DMS 273 (cell line): ENCODE measurements at regions not wholly inside any gene's neighbourhood (a gene's known extent, or its start where the extent isn't known, plus 50 kb on each side); places are given as distances from the start of the nearest gene placed in this dataset.
"Not testable (repeated sequence)": the region's sequence is repeated elsewhere in the genome, so short reads cannot be mapped to it uniquely, and the experiment has no call there.

Experiments used
- DNase-seq: peaks from one replicate; lab custom pipeline; 2025; ENCODE audit not compliant: unreplicated experiment; lab: John Stamatoyannopoulos, UW

DNA sequence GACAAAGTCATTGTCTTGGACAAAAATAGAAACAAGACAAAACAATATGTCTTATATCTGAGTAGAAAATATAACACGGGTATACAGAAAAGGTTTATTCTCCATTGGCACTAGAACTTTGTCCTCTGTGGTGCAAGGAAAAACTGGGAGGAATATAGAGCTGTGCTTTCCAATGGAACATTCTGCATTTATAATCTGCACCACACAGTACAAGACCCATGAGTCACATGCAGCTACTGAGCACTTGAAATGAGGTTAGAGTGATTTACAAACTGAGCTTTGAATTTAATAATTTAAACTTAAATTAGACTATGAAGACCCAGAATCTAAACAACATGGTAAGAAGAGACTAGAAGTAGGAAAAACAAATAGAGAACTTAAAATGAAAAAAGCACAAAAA is 86.1 kb downstream of the RAP2A start:
- DNase-seq, result no peak

DNA sequence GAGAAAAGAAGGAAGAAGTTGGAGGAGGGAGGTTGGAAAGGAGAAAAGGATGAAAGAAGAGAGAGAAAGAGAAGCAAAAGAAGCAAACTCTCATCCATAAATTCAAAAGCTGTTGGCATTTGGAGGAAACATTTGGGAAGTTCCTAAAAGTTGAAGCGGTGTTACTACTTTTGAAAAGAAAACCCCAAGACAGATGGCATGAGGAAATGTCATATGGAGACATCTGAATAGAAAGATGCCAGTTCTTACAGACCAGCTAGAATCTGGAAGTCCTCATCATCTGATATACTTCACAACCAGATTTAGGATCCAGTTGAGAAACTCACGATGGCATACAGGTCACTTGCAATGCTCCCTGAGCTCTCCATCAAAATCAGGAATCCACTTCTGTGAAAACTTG is 86.9 kb downstream of the RAP2A start:
- DNase-seq, result peak; percentile 19

DNA sequence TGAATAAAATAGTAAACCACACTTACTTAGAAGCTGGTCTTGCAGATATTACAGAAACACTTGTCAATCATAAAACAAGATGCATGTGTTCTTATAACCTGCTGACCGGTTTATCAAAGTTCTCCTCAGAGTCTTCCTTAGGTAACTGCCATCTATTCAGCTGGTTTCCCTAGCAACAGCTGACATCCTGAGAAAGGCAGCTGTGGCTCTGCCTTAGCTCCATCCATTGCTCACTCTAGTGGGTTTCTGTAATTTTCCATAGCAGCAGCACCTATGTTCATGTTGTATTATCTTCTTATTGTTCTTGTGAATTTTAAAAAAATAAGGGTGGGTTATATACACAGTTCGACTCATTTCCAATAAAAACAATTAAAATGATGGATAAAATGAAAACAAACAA is 87.8 kb downstream of the RAP2A start:
- peak; percentile 31 for DNase-seq

DNA sequence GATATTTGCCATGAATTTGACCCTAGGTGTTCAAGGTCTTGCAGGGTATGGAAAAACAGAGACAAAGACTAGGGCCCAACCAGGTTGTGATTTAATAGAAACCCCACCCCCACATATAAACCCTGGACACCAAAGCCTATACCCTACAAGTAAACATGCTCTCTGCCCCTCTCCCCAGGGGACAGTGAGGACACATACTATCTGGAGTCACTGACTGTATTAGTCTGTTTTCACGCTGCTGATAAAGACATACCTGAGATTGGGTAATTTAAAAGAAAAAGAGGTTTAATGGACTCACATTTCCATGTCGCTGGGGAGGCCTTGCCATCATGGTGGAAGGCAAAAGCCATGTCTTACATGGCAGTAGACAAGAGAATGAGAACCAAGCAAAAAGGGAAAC is 88.3 kb downstream of the RAP2A start:
- DNase-seq, result no peak

- peak; percentile 24 for DNase-seq
Measured at GRCh38 chr13:97526556-97526955, 92.6 kb downstream of the RAP2A start.

DNA sequence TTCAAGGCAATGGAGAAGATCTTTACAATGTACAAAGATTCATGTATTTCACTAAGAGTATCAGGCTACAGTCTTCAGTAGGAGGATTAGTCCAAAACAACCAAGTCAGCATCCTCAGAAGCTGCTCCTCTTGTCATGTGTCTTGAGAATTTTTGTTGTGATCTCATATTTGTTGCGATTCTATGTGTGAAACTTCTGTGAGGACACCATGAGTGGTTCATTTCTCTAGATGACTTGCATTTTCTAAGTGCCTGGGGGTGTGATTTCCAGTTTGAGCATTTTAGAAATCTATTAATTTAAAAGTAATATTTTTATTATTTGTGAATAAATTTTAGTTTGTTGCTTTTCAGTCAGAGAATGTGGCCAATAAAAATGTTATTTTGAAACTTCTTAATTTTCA is 94.5 kb downstream of the RAP2A start:
- DNase-seq, result no peak

DNA sequence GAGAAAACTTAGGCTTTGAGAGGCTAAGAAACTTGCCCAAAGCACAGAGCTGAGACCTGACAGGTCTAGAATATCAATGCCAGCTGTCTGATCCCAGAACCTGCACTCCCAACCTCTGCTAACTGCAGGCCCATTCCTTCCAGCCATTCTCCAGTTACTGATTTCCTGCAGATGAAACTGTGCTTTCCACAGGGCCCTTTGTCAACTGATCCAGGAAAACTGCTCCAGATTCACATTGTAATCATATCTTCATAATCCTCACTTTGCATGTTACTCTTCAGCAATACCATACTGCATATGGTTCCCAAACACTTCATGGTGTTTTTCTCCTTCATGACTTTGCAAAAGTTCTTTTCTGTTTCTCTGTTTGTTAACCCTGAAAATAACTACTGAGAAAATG is 100.6 kb downstream of the RAP2A start:
- no peak for DNase-seq

- no peak for DNase-seq
Measured at GRCh38 chr13:97535614-97536013, 101.6 kb downstream of the RAP2A start.

GRCh38 chr13:97537110-97537509 is 103.1 kb downstream of the RAP2A start:
- DNase-seq, result no peak

DNA sequence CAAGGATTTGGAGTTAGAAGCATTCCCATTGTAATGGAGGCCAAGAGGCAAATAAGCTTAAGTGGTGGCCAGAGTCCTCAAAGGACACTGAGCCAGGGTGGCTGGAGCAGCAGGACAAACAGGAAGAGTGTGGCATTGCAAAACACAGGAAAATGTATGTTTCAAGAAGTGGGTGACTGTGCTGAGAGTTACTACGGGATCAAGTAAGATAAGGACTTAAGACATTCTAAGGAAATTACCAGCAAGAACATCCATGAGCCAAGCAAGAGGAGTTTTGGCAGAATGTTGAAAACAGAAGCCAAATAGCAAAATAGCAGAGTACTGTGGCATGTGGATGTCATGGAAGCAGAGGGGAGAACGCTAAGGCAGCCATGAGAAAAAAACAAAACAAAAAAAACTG is 104.2 kb downstream of the RAP2A start:
- DNase-seq, result no peak

DNA sequence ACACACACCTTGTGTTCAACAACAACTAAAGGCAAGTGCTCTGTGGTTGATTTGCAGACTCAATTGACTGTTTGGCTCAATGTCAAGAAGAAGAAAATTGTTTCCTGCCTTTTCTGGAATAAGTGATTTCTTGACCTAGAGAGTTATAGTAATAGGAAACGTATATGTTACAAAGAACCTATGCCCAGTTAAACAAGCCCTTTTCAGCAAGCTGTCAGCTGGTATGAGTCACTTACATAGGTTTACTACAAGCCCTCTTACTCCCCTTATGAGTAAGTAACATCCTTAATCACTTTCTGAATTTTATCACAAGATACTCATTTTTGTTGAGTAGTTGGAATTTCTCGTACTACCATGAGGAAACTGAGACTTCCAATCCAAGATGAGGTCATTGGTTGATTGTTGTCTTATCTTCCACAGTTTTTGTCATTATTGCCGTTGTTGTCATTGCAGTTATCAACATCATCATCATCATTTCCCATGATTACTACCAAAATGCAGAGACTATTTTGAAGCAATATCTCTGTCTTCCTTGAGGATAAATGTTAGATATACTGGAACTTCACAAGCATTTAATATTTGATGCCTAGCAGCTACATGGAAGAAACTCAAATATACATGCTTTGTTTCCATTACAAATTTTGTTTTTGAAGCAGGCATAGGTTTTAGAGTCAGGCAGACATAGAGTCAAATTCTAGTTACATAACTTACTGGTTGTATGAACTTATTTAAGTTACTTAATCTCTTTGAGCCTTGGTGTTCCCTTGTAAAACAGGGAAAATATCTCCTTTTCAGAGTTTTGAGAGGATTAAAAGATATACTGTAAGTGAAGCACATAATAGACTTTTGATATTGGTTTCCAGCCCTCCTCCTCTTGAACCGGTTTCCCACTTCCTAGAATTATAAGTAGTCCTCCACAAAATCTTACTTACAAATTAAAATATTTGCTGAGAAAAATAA is 106.0 kb downstream of the RAP2A start:
- DNase-seq, result no peak

DNA sequence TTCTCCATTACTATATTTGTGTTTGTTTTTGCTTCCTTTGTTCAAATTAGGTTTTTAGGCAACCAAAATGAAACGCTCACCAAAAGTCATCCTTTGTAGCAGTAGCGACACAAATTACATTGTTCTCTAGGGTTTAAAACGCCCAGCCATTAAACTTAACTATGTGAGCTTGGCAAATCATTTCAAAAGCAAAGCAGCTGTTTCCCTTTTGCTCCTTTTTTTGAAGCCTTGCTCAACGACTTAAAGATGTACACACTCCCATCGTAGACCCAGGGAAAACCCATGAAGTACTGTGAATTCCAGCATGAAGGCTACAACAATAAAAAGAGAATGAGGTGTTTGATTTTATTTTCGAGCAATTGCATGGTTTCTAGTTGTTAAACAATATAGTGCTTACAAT is 106.7 kb downstream of the RAP2A start:
- DNase-seq, result no peak

DNA sequence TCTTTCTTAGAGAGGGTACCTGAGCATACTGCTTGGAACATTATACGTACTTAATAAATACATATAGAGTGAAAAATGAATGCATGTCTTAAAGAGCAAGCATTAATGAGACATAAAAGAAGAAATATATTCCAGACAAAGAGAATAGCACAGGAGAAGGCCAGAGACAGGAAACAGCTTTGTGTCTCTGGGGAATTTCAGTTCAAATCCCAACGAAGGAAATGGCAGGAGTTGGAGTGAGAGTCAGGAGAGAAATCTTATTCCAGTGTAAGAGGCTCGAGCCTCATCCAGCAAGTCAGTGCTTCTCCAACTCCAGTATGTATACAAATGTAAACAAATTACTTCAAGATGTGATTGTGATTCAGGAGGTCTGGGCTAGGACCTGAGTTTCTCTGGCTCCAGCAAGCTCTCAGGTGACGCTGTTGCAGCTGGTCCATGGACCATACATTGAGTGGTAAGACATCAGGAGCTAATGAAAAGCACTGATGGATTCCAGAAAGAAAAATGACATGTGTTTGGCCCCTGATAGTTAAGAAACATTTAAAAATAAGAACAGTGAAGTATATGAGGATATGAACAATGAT is 108.2 kb downstream of the RAP2A start:
- no peak for DNase-seq

GRCh38 chr13:97544031-97544765 is 110.2 kb downstream of the RAP2A start:
- DNase-seq, result no peak

DNA sequence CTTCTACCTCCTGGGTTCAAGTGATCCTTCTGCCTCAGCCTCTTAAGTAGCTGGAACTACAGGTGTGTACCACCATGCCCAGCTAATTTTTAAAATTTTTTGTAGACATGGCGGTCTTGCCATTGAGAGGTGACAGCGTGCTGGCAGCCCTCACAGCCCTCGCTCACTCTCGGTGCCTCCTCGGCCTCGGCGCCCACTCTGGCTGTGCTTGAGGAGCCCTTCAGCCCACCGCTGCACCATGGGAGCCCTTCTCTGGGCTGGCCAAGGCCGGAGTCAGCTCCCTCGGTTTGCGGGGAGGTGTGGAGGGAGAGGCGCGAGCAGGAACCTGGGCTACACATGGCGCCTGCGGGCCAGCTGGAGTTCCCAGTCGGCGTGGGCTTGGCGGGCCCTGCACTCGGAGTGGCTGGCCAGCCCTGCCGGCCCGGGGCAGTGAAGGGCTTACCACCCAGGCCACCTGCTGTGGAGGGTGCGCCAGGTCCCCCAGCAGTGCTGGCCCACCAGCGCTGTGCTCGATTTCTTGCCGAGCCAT is 111.1 kb downstream of the RAP2A start:
- not testable (repeated sequence) for DNase-seq

GRCh38 chr13:97548138-97548537 is 114.2 kb downstream of the RAP2A start:
- no peak for DNase-seq

- DNase-seq, result no peak
Measured at GRCh38 chr13:97548711-97549110, 114.7 kb downstream of the RAP2A start.

- DNase-seq, result no peak
Measured at GRCh38 chr13:97549201-97549600, 115.2 kb downstream of the RAP2A start.

DNA sequence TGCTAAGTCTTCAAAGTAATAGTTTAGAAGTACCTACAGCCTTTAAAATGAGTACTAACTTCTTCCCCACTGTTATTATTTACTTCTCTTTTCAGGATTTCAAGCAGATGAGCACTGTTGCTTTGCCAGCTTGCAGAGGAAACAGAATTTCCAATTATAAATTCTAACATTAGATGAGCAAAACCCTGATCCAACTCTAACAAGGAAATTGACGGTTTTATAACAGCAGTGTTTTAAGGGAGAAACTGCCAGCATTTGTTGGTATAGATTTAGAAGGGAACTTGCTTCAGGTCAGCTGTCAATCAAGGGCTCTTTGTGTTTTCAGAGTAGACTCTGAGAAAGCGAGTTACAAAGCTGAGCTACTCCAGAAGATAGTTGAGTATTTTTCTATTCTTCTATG is 120.5 kb downstream of the RAP2A start:
- DNase-seq, result no peak

GRCh38 chr13:97555034-97555433 is 121.1 kb downstream of the RAP2A start:
- no peak for DNase-seq

- DNase-seq, result no peak
Measured at GRCh38 chr13:97559030-97559429, 125.1 kb downstream of the RAP2A start.

DNA sequence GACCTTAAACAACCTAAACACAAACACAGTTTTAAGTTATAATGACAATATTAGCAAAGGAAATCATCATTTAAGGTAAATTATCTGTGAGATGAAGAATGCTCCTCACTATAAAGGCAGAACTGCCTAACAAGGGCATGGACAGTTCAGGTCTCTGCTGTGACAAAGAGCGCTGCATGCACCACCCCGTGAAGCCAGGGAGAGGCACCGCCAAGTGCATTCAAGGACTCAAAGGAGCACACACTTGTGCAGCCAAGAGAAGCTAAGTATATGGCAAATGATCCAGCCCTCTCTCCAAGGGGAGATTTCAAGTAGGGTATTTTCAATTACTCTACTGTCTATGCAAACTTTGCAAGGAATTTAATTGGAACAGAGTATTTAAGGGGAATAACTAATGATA is 126.0 kb downstream of the RAP2A start:
- DNase-seq, result no peak
